Activated CD4-positive, alpha-beta T cell treated with anti-CD3 and anti-CD28 coated beads, Interleukin-2, amount 50 U/mL, for 24 hours (primary cell): ENCODE measurements at regions not wholly inside any gene's neighbourhood (a gene's known extent, or its start where the extent isn't known, plus 50 kb on each side); places are given as distances from the start of the nearest gene placed in this dataset.
"Not testable (repeated sequence)": the region's sequence is repeated elsewhere in the genome, so short reads cannot be mapped to it uniquely, and the experiment has no call there.

Experiments used
- DNase-seq, 2 donors: peaks; one replicate each; pipeline ENCODE4 v3.0.0-alpha.2; 2020; ENCODE audit warnings: low read depth in 1 of 2, low spot score in 1 of 2

DNA sequence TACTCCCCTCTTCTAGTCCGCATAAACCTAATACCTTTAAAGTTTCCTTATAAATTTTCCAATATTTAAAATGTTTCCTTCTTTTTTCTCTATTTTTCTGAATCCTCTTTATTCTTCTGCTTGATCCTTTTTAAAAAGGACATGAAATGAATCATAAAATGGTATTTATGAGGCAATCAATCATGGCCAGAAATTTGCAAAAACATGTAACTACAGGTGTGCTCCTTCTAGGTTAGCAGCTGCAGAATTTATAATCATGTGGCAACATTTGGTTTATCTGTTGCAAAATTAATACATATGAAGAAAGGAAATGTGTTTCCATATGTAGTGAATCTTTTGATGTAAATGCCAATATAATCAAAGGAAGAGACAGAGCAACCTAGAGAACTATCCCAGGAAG is 1008.5 kb downstream of the ANKRD7 start:
- no peak for DNase-seq

DNA sequence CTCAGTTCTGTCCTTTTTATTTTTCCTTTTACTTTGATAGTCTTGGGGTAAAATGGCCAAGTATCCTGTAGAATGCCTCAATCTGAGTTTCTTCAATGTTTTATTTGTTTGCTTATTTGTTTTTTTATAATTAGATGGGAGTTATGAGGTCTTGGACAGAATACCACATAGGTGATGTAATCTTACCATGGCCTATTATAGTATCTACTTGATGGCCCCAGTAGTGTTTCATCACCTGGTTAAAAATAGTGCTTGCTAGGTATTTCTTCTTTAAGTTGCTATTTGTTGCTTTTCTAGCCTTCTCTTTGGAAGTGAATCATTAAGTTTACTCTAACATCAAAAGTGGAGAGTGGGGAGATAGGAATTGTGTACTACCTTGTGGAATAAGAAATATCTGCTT is 1020.0 kb upstream of the KCND2 start:
- no peak for DNase-seq

DNA sequence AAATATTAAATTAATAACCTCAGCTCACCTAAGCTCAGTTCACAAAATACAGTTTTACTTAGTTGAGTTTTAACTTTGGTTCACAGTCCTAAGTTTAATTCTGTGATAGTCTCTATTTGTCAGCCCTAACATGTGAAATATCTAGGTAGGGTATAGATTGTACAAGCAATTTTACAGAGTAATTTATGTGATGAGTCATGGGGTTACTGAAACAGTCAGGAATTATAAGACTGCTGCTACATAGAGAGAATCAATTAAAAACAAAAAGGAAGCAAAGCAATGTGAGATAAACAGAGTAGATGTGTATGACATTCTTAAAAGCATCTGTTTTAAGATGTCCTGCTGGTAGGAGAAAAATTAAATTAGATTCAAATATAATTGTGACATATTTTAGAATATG is 1018.2 kb upstream of the KCND2 start:
- DNase-seq, result no peak

DNA sequence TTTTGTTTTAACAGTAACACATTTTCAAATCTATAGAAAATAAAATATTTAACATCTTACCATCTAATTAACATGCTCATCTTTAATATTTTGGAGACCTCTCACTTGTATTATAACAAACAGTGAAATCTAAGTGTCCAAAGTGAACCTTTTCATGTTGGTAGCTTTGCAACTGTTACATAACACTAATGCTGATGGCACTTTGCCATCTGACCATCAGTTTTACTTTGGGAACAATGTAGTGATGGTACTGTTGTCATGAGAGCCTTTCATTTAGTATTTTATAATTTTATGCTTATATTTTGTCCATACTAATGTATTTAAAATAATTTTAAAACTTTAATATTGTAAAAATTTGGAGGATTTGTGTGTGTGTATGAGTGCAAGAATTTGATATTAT is 1017.0 kb upstream of the KCND2 start:
- DNase-seq, result no peak

DNA sequence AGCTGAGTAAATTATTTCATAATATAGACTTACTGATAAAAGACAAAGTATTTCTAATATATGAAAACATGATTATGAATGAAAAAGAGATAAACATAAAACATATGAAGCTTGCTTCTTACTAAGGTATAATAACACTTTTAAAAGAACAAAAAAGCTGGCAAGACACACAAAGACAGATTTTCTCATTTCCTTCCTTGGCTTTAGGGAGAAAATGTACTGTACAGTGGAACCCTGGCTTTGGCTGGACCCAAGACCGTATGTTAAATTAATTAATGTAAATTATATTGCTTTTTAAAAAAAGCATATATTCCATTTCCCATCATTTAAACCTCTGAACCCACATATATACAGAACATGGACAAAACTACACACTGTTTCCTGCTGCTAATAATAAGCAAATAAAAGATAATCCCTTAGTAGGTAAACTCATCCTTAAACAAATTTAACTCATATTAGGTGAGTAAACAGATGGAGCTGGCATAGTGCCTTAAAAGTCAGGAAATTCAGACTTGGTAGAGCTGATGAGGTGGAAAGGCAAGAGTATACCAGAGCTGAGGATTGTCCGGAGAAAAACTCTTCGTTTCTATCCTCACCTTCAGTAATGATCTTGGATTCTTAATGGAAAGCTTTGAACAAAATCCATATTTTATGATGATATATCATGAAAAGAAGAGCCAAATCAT is 1016.4 kb upstream of the KCND2 start:
- DNase-seq, result no peak

DNA sequence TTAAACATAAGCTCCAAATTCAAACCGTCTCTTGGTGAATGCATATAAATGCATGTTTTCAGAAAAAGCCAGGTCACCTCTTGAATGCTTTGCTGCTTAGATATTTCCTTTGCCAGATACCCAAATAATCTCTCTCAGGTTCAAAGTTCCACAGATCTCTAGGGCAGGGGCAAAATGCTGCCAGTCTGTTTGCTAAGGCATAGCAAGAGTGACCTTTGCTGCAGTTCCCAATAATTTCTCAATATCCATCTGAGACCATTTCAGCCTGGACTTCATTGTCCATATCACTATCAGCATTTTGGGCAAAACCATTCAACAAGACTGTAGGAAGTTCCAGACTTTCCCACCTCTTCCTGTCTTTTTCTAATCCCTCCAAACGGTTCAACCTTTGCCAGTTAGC is 1006.2 kb upstream of the KCND2 start:
- DNase-seq, result not testable (repeated sequence)

DNA sequence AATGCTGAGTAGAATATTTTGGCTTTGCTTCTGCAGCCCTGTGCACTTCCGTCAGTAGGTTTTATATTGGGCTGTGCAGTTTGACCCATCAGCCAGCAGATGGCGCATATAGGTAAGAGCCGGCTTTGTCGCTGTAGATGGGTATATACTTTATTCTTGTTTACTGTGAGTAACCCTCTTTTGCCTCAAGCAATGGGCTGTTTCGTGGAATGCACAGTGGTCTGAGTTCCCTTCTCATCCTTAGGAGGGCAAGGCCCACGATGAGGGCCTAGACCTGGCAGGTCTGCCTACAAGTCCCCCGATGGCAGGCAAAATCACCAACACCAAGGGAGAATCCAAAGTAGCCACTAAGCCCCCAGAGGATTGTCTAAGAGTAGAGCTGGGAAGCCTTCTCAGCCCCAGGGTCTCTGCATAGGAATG is 1002.9 kb upstream of the KCND2 start:
- DNase-seq, result peak in 1 of 2 donors; percentile 9

DNA sequence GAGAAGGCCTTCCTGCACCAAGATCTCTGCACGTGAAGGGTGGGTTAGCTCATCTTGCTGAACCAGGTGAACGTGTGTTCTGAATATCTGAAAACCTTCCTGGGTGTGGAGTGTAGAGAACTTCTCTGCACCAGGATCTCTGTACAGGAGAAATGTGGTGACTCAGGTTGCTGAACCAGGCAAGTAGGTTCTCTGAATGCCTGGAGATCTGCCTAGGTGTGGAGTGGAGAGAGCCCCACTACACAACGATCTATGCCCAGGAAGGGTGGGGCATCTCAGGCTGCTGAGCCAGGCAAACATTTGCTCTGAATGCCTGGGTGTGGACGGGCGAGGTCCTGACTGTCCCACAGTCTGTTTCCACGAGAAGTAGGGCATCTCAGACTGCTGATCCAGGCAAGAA is 1002.3 kb upstream of the KCND2 start:
- no peak for DNase-seq

DNA sequence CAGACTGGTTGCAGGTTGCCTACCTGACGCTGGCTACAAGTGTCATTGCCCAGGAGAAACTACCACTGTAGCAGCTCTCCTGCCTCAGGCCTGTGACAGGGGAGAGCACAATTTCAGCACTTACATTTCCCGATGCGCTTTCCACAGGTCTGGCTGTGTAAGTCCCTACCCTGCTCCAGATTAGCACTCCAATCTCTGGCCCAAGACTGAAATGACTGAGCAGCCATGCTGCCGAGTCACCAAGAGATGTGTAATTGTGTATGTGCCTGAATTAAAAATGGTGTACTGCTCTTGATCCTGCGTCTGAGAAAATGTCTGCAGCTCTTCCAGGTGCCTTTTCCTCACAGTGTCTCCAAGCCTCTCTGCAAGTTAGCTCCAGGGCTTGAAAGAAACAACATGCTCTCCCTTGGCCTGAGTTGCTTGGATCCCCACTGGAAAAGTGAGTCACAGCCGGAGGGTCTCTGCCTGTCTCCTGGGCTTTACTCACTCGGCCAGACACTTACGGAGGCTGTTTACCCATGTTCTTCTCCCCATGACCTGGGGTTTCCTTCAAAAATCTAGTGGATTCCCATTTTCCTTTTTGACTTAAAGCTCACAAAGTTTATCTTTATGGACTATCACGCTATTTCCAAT is 1001.7 kb upstream of the KCND2 start:
- DNase-seq, result no peak

DNA sequence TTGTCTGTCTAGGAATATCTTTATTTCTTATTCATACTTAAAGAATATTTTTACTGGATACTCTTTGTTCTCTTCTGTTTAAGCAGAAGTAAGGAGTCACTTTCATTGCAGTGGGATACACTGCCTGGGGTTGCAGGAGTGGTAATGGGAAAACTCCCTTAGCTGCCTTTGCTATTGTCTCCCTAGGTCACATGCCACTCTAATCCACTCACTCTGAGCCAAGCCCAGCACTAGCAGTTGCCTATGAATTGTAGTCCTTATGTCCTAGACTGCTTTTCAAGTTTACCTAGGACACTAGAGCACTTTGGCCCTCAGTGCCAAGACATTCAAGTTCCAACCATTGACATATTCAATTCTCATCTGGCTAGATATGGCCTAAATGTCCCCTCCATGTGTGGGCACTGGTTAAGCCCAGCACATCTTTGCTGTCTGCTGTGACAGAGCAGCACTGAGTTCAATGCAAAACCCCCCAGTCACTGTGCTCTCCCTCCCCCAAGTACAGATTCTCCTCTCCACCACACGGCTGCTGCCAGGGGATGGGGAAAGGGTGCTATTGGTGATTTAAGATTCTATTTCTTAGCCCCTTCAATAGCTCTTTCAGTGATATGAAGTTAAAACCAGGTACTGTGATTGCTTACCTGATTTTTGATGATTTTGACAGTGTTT is 991.7 kb upstream of the KCND2 start:
- DNase-seq, result no peak

DNA sequence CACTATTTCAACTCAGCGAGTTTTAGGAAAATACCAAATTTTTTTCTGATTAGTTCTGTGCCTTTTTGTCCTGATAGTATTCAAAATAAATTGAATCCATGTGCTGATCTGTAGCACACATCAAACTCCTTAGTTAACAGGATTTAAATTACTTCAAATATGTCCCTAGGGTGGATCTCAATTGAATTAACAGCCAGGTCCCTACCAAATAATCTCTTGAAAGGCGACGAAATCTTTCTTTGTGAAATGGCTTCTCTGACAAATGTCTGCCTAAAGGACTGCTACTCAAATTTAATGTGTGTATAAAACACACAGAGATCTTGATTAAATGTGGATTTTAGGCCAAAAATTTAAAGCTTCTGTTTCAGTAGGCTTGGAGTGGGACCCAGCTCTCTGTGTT is 989.6 kb upstream of the KCND2 start:
- no peak for DNase-seq

DNA sequence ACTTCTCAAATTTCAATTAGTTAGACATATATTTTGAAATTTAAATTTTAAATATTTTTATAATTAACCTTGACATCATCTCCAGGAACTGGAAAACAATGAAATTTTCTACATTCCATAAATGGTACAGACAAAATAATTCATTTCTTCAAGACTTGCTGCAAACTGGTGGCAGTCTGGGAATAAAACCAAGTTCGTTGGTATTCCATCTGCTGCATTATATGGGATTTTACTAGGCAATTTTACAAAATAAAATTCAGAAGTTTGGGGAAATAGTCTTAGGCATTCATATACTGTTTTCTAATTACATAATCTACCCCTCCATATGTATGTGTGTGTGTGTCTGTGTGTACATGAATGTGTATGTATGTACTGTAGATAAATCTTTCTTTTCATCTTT is 984.6 kb upstream of the KCND2 start:
- DNase-seq, result no peak

DNA sequence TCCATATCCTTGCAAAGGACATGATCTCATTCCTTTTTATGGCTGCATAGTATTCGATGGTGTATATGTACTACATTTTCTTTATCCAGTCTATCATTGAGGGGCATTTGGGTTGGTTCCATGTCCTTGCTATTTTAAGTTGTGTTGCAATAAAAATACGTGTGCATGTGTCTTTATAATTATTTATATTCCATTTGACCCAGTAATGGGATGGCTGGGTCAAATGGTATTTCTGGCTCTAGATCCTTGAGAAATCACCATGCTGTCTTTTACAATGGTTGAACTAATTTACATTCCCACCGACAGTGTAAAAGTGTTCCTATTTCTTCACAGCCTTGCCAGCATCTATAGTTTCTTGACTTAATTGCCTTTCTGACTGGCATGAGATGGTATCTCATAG is 972.6 kb upstream of the KCND2 start:
- DNase-seq, result not testable (repeated sequence)

DNA sequence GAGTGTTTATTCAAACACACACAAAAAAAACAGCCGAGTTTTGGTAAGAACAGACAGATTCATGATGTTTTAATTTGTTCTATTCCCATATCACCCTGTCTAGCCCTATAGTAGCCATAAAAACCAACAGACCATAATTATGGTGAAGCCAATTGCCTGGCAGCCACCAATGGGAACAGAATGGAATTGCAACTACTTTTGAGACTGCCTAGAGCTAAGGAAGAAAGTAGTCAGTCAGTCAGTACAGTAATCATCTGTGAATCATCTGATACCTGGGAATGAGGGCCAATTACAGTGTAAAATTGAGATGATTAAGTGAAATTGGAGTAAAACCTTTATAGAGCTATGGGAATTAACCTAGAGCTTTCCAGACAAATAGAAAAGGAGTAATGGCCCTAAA is 952.7 kb upstream of the KCND2 start:
- DNase-seq, result no peak

DNA sequence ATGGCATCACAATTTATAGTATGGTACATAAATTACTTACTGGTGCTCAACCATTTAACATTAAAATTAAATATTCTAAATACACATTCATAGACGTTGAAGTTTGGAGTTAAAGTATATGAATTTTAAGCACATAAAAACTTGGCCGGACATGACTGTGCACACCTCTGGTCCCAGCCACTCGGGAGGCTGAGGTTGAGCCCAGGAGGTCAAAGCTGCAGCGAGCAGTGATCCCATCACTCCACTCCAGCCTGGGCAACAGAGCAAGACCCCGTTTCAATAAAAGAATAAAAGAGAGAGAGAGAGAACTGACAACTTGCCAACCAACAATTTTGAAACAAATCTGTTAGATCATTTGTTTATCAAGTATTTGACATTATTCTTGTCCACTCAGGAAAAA is 943.3 kb upstream of the KCND2 start:
- DNase-seq, result no peak

DNA sequence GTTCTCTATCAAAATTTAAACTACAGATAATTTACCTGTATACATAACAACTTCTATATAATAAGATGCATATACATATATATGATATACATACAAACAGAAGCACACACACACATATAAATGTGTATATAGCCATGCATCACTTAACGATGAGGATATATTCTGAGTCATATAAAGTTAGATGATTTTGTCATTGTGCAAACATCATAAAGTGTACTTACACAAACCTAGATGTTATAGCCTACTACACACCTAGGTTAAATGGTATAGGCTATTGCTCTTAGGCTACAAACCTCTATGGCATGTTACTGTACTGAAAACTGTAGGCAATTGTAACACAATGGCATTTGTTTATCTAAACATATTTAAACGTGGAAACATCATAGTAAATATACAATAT is 937.6 kb upstream of the KCND2 start:
- DNase-seq, result no peak

DNA sequence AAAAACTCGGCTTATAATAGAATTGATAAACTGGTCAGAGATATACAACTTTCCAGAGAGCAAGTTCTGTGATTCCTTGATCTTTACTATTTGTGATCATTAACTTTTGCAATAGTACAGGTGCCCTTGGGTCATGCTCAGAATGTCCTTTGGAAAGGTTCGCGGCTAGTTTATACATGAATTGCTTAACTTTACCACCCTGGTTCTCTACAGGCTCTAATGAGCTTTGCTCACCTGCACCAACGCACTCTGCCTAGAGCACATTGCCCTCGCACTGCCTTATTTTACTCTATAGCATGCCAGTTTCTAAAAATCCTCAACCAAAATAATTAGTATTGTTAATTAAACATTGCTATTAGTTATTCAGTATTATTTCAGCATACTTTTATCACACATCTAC is 931.2 kb upstream of the KCND2 start:
- DNase-seq, result no peak

DNA sequence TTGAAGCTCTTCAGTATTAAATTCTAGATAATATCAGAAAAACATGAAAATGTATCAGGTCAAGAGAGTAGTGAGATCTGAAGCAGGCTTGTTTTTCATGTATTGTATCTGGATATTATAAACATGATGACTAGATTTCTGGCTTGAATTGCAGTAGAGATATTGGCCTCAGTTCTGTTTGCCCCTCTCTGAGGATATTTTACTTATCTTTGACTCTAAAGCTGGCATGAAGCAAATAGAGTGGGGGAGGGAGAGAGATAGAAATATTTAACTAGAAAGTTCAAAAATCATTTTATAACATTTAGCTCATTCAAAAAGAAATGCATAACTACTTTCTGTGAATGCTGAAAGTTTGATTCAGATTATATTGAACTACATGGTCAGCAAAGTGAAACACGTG is 929.7 kb upstream of the KCND2 start:
- DNase-seq, result no peak

DNA sequence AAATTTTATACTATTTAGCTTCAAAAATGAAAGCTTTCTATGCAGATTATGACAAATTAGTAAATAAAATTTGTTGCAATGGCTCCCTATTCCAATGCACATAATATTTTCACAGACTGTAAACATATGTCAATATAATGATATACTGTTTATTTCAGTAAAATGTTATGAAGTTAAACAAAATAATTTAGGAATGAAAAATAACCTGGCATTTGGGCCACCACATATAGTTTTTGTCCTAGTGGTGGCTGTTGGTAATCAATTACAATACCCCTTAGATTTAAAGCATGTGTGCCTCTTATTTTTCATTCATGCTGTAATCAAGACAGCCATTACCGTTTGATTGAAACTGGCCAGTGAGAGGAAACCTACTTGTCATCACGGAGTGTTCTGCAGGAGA is 928.5 kb upstream of the KCND2 start:
- no peak for DNase-seq

DNA sequence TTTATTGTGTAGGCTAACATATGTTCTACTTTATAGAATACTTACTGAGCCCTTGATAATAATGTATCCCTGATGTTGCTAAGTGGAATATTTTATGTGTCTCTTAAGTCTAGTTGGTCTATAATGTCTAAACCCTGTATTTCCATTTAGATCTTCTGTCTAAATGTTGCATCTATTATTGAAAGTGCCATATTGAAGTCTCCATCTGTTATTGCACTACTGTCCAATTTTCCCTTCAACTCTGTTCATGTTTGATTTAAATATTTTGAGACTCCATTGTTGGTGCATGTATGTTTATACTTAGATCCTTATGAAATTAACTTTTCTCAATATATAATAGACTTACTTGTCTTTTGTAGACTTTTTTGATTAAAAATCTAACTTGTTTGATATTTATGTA is 924.5 kb upstream of the KCND2 start:
- DNase-seq, result no peak

DNA sequence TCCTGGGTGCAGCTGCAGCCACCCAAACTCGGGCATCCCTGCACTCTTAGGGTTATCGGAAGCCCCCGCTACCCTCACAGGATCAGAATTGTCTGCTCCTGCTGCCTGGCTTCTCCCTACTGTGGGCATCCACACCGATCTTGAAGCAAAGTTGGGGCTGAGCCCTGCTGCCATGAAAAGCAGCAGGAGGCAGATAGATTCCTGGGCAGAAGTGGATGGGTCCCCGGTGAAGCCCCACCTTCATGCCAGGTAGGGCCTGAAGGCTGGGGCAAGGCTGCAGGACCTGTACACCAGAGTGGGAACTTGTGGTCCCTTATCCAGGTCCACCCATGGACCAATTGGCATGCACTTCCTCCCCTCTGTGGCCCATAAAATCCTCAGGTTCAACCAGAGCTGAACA is 922.6 kb upstream of the KCND2 start:
- DNase-seq, result no peak

DNA sequence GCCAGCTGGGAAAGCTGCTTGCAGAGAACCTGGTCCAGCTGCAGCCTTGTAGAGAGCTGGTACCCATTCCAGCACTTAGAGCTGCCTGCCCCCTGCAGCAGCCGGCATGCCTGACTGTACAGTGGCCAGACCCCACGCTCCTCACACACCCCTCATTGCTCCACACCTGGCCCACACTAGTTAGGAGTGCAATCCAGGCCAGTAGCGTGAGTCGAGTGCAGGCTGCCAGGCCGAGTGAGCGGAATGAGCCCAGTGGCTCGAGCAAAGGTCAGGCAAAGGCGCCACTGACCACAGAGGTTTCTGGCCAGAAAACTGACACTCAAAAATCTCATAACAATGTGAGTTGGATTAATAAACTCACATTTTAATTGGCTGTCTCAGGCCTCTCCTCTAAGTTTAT is 921.7 kb upstream of the KCND2 start:
- no peak for DNase-seq

DNA sequence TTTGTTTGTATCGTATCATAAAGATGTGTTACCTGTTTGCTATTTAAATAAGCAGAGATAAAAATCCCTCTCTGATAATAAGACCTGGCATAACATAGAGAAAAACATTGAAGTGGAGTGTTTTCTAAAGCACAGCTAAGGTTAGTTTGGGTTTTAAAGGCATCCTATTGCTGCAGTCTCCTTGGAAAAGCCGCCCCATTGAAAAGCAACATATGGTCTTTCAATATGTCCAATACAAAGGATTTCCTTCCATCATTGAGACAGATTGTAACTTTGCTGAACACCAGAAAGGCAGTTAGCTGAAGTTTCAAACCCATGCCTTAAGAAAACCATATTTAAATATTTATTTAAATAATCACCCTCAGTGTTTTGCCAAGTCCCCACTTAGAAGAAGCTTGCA is 898.5 kb upstream of the KCND2 start:
- no peak for DNase-seq
